HG03457 (cell line): ENCODE measurements at regions not wholly inside any gene's neighbourhood (a gene's known extent, or its start where the extent isn't known, plus 50 kb on each side); places are given as distances from the start of the nearest gene placed in this dataset.
"Not testable (repeated sequence)": the region's sequence is repeated elsewhere in the genome, so short reads cannot be mapped to it uniquely, and the experiment has no call there.

Experiments used
- ATAC-seq: cut with Tn5 transposase; IDR thresholded peaks from one replicate; pipeline ENCODE4 v1.9.1; 2021; ENCODE audit warnings: moderate number of reproducible peaks; ENCODE audit not compliant: unreplicated experiment

DNA sequence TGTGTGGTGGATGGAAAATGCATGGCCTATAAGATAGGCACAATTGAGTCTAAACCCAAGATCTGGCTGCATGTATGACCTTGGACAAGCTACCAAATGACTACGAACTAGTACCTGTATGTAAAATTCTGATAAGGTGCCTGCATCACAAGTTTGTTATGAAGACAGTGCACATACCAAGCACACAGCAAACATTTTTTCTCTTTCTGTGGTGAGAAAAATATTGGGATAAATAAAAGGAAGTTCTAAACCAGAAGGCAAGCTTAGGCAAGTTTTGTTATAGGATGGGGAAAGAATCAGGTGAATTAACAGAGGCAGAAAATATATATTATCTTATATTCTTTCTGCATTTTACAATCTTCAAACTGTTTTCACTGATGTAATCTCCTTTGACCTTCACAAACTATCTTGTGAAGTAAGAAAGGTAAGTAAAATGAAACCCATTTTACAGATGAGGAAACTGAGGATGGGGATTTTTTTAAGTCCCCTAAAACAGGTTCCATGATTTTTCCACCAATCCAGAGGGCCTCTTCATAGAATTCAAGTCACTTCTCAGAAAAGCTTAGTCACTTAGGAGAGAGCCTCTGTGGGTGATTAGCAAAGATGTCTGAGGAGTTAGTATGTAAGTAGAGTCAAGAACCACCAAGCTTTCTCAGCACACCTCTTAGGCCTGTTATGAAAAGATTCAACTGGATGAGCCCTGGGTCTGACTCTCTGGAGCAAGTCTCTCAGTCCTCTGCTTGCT is 132.0 kb upstream of the RAP1B start:
- no peak for ATAC-seq

DNA sequence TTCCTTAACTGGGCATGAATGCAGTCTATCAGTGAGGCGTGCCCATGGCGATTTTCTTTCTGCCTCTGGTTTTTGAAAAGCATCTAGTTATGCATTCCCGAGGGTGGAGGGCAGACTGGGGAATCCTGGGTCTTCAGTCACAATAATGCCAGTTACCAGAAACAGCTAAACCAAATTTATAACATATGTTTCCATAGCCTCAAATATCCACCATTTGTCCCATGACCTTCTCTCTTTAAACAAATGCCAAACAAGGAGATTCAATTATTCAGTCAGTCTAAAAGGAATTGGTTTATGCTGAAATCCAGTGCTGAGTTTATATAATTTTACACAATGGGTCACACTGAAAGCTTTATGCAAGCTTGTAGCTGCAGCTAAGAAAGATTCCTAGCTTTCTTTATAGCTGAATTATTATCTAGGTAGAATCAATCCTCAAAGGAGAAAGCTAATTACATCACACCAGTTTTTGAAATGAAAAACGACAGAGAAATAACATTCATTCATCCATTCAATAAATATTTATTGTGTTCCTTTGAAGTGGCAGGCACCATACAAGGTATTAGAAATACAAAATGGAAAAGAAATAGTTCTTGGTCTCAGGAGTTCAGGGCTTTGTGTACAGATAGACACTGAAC is 131.3 kb upstream of the RAP1B start:
- ATAC-seq, result no peak

DNA sequence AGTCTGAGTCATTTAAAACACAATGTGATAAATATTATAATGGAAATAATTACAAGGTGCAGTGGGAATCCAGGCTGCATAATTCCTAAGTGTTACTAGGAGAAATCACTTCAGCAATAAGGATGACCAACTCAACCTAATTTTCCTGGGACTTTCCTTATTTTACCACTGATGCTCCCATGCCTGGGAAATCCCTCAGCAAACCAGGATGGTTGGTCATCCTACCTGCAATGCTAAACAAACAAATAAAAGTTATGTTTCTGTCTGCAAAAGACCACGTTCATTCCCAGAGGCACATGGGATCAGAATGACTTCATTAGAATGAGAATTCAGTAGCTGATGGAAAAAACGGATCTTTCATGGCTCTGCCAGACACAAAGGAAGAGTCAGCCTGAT is 130.8 kb upstream of the RAP1B start:
- ATAC-seq, result no peak

DNA sequence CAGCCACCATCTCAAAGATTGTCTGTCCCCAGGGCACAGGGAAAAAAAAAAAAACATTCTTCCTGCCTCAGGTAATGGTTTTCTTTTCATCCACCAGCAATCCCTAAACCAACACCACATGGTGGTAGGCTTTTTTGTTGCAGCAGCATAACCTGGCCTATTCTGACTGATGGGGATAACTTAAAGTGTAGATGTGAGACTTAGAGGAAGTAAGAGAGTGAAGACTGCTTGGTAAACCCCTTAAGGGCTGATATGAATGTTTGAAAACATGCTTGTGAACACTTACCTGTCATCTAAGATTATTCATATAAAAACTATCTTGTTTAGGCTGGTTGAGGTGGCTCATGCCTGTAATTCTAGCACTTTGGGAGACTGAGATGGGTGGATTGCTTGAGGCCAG is 130.2 kb upstream of the RAP1B start:
- ATAC-seq, result no peak

DNA sequence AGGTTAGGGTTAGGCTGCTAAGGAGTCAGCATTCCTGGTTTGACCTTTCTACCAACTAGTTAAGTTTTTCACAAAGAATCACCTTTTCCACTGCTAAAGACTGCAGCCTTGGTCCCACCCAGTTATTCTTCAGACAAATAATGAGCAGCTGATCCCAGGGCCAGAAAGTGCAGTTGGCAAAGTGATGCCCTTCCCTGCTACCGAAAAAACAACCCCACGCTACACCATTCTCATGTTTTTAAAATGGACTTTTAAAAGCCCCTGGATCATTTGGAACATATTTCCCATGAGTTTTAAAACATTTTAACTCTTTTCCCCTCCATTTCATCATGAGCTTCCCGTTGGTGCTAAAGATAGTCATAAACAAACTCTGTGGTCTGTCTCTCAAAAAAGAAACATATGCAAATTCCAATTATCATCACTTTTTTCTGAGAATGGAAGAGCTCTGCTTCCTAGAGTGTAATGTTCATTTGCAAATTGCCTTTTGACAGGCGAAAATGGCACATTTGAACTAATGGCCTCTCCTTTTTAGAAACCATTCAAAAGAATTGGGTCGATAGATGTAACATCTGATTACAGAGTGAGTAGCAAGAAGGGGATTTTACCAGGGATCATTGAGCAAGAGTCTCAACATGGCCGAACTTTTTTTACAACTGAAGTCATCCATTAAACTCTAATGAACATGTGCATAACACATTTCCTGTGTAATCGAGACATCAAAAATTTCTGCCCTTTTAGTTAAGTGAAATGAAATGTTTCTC is 129.3 kb upstream of the RAP1B start:
- ATAC-seq, result no peak

DNA sequence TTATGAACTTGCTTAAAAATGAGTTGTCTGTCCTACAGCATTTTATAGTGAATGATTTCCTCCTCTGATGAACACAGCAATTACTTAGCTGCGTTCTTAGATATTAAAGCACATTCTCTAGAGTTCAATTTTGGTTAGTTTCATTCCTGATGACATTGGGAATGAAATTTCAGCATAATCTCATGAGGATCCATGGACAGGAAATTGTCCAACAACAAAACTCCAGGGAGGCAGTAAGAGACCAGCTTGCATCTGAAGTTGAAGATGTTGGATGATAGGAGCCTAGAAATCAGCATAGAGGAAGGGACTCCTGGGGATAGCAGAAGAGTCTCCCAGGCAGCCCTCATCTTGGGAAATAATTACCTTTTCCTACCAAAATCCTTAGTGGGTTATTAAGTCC is 128.7 kb upstream of the RAP1B start:
- no peak for ATAC-seq

DNA sequence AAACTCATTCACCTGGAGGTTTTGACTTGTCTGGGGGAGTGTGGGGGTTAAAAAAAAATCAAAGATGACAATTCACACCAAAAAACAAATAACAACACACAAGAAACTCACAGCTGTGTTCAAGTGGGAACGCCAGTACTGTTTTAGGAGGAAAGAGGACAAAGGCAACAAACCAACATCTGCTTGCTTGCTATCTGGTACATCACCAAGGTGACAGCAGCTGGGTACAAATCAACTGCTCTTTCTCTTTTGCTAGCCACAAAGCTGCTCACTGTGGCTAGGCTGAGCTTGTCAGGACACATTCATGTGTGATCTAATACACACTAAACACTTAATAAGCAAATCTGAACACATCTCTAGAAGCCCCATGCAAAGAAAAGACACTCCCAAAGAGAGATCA is 128.0 kb upstream of the RAP1B start:
- peak; percentile 43 for ATAC-seq

DNA sequence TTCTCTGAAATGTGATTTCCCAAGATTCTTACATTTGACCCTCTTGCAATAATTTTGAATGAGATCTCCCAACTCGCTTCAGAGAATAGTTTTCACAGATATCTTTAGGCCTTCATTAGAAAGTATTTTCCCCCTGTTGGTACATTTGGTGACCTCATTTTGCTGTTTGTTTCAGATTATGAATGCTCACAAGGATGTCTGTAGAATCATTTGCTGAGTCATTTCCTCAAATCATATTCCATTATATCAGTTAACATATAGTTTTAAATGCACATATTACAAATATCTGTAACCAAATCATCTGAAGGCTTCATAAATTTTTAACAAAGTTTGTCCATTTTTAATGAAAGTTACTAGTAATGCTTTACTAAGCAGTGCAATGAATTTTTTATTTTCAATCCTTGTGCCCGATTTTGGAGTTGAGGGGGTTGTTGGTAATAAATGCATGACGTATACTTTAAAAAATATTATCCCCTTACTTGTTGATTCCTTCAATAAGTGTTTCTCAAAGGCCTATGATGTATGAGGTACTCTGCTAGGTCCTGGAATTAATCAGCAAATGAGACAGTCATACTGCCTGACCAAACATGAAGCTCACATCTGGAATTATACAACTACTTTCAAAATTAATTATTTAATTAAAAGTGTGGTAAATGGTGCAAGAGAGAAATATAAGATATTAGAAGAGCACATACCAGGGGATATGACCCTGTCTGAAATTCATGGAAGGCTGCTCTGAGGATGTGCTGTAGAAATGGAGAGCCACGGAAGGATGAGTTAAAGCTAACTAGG is 126.9 kb upstream of the RAP1B start:
- ATAC-seq, result no peak

DNA sequence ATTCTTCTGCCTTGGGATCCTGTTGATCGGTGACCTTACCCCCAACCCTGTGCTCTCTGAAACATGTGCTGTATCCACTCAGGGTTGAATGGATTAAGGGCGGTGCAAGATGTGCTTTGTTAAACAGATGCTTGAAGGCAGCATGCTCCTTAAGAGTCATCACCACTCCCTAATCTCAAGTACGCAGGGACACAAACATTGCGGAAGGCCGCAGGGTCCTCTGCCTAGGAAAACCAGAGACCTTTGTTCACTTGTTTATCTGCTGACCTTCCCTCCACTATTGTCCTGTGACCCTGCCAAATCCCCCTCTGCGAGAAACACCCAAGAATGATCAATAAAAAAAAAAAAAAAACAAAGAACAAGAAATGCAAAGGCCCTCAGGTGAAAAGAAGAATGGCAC is 126.1 kb upstream of the RAP1B start:
- ATAC-seq, result not testable (repeated sequence)

DNA sequence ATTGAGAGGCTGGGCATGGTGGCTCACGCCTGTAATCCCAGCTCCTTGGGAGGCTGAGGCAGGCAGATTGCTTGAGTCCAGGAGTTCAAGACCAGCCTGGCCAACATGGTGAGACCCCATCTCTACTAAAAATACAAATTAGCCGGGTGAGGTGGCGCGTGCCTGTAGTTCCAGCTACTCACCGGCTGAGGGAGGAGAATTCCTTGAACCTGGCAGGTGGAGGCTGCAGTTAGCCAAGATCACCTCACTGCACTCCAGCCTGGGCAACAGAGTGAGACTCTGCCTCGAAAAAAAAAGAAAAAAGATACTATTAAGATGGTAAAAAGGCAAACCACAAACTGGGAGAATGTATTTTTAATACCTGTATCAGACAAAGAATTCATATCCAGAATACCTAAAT is 124.2 kb upstream of the RAP1B start:
- not testable (repeated sequence) for ATAC-seq

DNA sequence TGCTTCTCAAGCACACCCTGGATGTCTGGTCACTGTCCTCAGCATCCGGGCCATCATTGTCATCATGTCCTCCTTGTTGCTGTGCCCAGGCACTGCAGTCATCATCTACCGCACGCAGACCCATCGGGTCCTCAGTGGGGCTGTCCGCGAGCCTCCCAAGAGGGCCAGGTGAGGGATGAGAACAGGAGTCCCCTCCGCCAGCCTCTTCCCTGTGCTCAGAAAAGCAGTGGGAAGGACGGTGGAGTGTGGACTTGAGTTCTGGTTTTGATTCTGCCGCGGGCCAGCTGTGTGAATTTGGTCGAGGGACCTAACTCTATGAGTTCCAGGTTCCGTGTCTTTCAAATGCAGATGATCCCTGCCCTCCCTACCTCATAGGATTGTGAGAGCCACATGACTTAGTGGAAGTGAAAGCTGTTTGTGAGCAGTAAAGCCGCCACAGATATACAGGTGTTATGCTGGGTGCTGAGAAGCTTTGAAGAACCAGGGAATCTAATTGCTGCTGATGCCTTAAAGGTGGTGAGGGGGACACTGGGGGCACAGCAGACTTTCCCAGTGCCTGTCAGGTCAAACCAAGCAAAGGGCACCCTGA is 122.9 kb upstream of the RAP1B start:
- ATAC-seq, result no peak

DNA sequence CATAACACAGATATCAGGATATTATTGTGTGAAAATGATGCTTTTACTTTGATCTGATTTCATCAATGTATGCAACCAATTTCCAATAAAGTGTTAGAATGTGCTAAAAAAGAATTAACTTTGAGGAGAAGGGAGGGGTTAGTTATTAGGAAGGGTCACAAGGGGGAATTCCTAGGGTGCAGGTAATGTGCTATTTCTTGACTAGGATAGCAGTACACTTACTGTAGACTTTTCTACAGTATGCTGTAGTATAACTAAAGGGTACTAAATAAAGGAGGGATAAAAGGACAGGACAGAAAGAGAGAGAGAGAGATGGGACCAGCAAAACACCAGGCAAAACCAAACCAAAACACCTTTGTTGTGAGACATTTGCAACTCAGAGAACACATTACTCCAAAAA is 121.4 kb upstream of the RAP1B start:
- ATAC-seq, result no peak

DNA sequence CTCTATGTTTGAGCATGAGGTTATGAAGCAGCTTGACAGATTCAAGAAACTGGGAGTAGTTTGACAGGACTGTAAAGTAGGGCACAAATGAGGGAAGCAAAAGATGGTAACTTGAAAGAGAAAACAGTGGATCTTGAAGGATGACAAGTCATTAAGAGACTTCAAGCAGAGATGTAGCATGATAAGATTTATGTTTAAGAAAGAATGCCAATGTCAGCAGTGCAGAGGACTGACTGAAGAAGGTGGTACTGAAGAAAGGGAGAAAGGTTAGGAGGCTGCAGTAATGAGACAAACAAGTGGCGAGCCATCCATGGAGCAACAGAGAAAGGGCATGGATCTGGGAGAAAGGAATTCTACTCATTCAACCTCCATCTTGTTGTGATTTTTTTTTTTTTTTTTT is 120.2 kb upstream of the RAP1B start:
- ATAC-seq, result no peak

DNA sequence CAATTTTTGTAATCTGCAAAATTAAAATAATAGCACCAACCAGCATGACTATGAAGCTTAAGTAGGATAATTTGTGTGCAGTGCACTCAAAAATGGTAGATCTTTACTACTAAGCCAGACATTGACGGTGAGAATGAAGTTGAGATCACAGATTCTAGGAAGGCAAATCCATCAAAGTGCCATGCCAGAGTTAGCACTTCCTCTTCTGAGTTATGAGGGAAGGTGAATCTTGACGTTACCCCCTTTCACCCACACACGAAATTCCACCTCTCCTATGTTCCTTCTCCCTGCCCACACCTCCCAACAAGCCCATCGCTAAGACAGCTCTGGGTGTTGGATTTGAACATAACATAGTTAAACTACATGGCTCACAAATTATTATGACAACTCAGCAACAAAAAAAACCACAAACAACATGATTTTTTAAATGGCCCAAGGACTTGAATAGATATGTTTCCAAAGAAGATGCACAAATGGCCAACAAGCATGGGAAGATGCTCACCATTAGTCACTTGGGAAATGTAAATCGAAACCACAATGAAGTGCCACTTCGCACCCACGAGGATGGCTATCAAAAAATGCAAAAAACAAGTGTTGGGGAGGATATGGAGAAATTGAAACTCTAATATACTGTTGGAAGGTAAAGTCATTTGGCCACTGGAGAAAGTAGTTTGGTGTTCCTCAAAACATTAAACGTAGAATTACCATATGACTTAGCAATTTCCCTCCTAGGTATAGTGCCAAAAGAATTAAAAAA is 119.3 kb upstream of the RAP1B start:
- no peak for ATAC-seq

DNA sequence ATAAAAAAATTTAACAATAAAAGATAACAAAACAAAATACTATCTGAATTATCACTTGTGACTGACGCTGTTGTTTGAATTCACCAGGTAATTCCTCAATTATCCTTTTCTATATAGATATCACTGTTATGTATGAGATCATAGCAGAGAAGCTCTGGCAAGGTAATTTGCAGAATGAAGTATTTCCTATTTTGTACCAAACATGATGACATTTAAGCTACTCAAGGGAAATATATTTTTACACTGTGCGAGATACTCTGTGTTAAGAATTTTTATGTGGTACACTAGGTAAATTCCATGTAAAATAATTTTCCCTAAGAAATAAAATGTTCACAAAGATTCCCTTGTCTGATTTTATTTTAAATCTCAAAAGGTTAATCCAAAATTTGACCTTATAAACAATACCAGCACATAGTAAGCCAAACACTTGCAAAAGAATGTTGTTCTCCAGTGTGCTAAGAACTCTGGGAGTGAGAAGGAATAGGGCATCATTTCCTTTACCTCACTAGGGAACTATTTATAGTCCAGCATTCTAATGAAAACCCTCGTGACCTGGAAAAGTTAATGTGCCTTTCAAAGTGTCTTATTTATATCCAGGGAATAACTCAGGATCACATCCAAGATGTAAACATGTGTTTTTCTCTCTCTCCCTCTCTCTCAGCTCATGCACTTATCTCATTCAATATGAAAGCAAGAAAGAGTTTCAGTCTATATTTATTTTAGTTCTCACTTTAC is 115.2 kb upstream of the RAP1B start:
- ATAC-seq, result no peak

DNA sequence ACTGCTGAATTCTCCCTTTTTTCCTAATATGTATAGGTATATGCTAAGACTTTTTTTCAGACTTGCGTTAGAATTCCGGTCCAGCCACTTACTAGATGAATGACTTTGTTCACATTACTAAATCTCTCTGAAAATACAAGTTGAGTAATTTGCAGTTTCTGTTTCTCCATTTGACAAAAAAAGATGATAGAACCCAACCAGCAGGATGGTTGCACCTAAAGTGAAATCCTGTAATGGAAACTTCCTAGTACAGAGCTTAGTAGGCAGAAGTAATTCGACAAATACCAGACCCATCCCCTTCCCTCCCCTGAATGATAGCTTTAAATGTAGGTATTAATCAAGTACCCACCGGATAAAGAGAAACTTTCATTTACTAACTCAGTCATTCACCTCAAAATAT is 113.6 kb upstream of the RAP1B start:
- no peak for ATAC-seq

DNA sequence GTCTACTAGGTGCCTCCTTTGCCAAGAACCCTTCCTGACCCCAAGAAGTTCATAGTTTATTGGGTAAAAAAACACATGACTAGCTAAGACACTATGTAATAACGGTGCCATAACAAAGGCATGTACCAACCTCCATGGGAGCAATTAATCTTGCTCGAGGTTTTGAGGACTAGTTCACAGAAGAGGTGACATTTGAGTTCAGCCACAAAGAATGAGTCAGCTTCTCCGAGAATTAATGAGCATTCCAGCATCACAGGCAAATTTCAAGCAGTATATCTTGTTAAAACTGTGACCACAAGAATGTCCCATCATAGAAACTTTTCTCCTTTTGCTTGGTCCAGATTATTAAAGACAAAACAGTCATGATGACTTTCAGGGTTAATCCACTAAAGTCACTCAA is 113.0 kb upstream of the RAP1B start:
- ATAC-seq, result no peak

DNA sequence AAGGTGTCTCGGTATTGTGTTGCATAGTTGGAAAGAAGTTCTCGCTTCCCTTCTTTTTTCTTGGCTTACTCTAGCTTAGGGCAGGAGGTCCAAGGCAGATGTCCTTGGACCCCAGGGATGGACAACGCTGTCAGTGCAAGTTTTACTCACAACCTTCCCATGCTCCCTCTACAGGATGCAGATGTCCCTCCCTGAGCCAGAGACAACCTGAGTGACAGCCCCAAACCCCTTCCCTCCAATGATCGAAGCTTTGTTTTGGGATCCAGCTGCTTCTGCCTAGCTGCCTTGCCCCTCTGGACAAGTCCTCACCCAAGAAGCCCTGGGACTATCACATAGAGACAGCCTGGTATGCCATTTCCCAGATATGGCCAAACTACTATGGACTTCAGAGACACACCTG is 112.0 kb upstream of the RAP1B start:
- ATAC-seq, result no peak

DNA sequence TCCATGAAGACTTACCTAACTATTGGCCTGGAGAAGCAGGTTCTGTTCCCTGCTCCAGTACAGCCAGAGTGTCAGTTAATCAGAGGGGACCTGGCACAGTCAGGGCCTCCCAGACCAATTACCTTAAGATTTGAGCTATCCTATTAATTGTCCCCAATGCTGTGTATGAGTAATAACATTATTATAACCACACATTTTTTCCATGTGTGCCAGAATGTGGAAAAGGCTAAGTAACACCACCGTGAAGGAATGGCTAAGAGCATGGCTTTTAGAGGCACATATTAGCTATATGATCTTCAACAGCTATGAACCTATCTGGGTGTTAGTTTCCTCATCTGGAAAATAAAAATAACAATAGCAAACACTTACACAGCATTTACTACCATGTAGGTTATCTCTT is 111.1 kb upstream of the RAP1B start:
- ATAC-seq, result no peak

DNA sequence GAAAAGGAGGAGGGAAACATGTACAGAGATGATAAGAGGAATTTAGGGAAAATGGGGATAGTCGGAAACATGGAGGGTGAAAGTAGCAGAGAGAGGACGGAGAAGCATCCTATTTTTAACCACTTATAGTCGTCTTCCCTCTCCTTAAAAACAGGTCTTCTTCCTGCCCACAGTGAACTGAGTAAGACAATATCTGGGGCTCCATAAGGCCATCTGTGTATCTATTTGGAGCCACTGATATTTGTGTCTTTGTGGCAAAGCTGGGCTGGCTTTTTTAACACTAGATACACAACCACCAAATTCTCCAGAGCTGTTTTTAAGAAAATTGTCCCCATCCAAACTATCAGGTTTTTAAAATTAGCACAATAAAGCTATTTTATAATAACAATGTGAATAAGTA is 109.5 kb upstream of the RAP1B start:
- no peak for ATAC-seq
